Hematopoietic multipotent progenitor cell treated with erythropoietin and hydrocortisone succinate and interleukin-3 and kit ligand, for 6 days (in vitro differentiated cells): ENCODE measurements at regions not wholly inside any gene's neighbourhood (a gene's known extent, or its start where the extent isn't known, plus 50 kb on each side); places are given as distances from the start of the nearest gene placed in this dataset.
"Not testable (repeated sequence)": the region's sequence is repeated elsewhere in the genome, so short reads cannot be mapped to it uniquely, and the experiment has no call there.

Experiments
- DNase-seq: peaks from one replicate; pipeline ENCODE4 v3.0.0-alpha.2; 2015

- no peak for DNase-seq
Measured at GRCh38 chr6:71205336-71205956, 83.2 kb upstream of the OGFRL1 start.

DNA sequence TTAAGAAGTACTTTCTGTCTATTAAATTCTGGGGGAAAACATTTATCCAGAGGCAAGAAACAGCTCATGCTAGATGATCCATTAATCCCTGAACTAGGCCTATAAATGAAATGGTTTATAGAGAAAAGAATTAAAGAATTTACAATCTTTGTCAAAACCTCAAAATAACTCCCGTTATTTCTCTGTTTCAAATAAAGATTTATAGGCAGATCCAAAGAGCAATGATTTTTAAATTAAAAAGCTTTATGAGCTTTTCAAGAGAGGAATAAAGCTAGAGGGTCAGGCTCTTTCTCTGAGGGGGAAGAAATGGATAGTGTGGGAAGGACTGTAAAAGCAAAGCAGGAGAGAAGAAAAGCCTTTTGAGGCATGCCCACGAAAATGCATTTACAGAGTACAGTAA lies 82.5 kb upstream of the OGFRL1 start:
- DNase-seq: no peak

DNA sequence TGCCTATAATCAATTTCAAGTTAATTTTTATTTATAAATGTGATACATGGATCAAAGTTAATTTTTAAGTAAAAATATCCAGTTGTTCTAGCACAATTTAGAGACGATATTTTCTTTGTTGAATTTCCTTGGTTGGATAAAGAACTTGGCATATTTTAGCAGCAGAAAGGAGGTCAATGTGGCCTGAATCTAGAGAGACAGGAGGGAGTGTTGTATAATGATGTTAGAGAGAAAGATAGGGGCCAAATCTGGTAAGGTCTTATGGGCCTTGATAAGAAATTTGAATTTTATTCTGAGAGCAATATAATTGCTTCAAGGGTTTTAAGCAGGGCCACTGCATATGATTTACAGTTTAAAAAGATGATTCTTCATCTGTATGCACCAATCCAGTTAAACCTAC lies 79.4 kb upstream of the OGFRL1 start:
- no peak for DNase-seq

DNA sequence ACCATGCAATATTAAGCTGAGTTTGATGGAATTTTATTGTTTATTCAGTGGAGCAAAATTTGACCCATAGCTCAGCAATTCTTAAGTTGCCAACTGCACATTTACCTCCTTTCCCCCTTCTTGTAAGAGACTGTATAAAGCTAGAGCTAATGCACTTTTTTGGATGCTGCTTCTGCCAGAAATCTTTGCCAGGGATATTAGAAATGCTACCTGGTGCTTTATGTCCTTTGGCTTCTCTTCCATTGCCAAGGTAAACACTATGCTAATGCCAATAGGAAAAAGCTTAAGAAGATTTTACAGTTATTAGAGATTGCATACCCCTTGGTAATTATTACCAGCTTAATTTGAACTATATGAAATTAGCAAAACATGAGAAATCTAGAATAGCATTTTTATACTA lies 79.0 kb upstream of the OGFRL1 start:
- no peak for DNase-seq

GRCh38 chr6:71211799-71212198 lies 76.8 kb upstream of the OGFRL1 start:
- DNase-seq: no peak

DNA sequence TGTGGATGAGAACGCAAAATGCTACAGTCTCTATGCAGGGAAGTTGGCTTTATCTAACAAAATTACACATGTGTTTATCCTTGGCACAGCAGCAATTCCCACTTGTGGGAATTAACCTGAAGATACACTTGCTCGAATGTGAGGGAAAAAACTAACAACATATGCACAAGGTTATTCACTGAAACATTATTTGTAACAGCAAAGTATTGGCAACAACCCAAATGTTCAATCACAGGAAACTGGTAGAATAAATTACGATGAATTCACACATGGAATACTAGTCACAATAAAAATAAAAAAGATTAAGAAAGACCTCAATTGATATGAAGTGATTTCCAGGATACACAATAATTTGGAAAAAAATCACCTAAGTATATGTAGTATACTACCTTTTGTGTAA lies 68.1 kb upstream of the OGFRL1 start:
- DNase-seq: no peak

DNA sequence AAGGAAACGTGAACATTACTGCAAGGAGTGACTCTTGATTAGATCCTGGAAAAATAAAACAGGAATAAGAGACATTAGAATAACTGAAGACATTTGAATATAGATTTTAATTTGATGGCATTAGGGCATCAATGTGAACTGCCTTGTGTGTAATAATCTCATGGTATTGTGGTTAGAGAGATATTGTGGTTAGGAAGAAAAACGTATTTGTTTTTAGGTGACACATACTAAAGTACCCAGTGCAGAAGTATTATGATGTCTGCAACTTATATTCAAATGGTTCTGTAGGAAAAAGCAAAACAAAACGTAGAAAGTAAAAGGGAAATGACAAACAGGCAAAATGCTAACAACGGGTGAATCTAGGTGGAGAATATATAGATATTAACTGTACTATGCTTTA lies 65.9 kb upstream of the OGFRL1 start:
- peak; percentile 8 for DNase-seq

- no peak for DNase-seq
Measured at GRCh38 chr6:71224011-71224410, 64.6 kb upstream of the OGFRL1 start.

DNA sequence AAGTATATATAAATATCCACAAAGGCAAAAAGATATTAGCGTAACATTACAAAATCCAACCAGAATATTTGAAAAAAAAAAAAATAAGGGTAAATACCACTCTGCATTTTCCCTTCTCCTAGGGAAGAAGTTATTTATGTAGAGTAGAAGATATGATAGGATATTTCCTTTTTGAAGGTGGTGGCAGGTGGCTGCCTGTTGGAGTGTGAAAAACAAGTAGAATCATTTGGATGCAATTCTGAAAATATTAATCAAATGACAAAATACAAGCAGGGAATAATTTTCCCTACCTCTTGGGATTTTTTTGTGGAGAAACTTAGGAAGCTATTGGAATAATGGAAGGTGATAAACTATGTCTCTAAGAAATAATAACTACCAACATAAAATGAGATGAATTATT lies 62.5 kb upstream of the OGFRL1 start:
- no peak for DNase-seq

DNA sequence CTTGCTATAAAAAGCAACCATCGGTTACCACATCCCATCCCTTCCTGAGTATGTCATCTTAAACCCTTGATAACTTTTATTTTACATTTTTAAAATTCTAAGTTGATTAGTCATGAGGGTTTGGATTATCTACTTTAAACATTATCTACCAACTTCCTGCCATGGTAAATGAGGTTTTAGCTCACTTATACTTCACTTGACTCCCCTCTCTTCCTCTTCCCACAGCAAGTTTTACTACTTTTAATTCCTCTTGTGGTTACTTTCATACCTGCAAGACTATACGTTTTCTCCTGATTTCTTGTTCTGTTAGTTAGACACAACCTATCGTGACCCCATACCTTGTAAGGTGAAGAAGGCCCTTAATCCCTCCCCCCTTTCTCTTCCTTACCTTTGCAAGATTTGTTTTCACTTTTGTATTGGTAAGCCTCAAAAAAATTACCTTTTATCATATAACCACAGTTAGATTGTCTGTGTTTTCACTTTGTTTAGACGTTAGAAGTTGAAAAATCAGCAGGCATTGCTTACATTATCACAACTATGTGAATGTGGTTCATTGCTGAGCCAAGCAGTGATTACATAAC lies 60.1 kb upstream of the OGFRL1 start:
- DNase-seq: peak; percentile 69

GRCh38 chr6:71229477-71229876 lies 59.1 kb upstream of the OGFRL1 start:
- DNase-seq: peak; percentile 38

DNA sequence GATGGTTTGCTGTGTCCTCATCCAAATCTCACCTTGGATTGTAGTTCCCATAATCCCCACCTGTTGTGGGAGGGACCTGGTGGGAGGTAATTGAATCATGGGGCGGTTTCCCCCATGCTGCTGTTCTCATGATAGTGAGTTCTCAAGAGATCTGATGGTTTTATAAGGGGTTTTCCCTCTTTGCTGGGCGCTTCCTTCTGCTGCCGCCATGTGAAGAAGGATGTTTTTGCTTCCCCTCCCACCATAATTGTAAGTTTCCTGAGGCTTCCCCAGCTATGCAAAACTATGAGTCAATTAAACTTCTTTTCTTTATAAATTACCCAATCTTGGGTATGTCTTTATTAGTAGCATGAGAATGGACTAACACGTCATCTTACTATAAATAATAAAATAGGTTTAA lies 55.7 kb upstream of the OGFRL1 start:
- DNase-seq: not testable (repeated sequence)

DNA sequence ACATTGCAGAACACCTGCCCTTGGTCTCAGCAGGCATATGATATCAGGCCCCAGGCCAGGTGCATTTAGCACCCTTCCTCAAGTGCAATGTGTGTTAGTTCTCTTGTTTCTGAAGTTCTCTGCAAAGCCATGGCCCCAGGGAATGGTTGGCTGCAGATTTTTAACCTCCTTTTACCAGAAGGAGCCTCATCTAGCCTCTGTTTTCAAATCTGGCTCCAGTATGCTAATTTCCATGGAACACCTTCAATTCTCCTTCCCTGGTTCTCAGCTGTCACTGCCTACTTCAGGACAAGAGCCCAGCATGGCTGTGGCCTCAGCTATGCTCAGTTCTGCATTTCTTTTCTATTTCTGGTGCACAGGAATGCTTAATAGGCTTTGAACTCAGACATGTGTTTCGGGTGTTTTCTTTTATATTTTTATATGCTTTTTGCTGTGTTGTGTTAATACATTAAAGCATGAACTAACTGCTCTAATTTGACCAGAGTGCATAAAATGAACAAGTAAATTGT lies 51.6 kb upstream of the OGFRL1 start:
- no peak for DNase-seq

GRCh38 chr6:71238351-71238750 lies 50.3 kb upstream of the OGFRL1 start:
- no peak for DNase-seq
